Liver (tissue), 3 donors: ENCODE measurements at regions not wholly inside any gene's neighbourhood (a gene's known extent, or its start where the extent isn't known, plus 50 kb on each side); places are given as distances from the start of the nearest gene placed in this dataset.
"Not testable (repeated sequence)": the region's sequence is repeated elsewhere in the genome, so short reads cannot be mapped to it uniquely, and the experiment has no call there.

ENCODE experiments used
- GABPA ChIP-seq, 2 donors: IDR thresholded peaks in 1 of 2; conservative IDR thresholded peaks in 1 of 2; 2 replicates each; pipeline ENCODE4 v1.6.1; 2016; ENCODE audit warnings: antibody characterized with exemption in 2 of 2, mild to moderate bottlenecking in 1 of 2, moderate library complexity in 1 of 2
- HNF4G ChIP-seq: IDR thresholded peaks from 2 replicates; pipeline ENCODE4 v1.6.1; 2016; ENCODE audit warnings: antibody characterized with exemption
- JUND ChIP-seq, 2 donors: IDR thresholded peaks; 2 replicates each; pipeline ENCODE4 v1.6.1; 2016; ENCODE audit warnings: antibody characterized with exemption in 2 of 2
- MAX ChIP-seq: IDR thresholded peaks from 2 replicates; pipeline ENCODE4 v1.6.1; 2016; ENCODE audit warnings: antibody characterized with exemption
- NR2F2 ChIP-seq: IDR thresholded peaks from 2 replicates; pipeline ENCODE4 v1.6.1; 2016; ENCODE audit warnings: antibody characterized with exemption
- RAD21 ChIP-seq, 2 donors: IDR thresholded peaks; 2 replicates each; pipeline ENCODE4 v1.6.1; 2016; ENCODE audit warnings: antibody characterized with exemption in 2 of 2, mild to moderate bottlenecking in 2 of 2
- RXRA ChIP-seq, 2 donors: IDR thresholded peaks; 2 replicates each; pipeline ENCODE4 v1.6.1; 2017 to 2018; ENCODE audit warnings: antibody characterized with exemption in 2 of 2, mild to moderate bottlenecking in 1 of 2
- SP1 ChIP-seq: IDR thresholded peaks from 2 replicates; pipeline ENCODE4 v1.6.1; 2018; ENCODE audit warnings: antibody characterized with exemption, mild to moderate bottlenecking
- TAF1 ChIP-seq: conservative IDR thresholded peaks from 2 replicates; pipeline ENCODE4 v1.6.1; 2016; ENCODE audit warnings: antibody characterized with exemption, mild to moderate bottlenecking
- YY1 ChIP-seq: IDR thresholded peaks from 2 replicates; pipeline ENCODE4 v1.6.1; 2016; ENCODE audit warnings: antibody characterized with exemption, mild to moderate bottlenecking
- TF ChIP-seq, protein P1 (sequence below): fragments of 150-350 bp; IDR thresholded peaks from 2 replicates; pipeline ENCODE4 v1.5.1; 2017; ENCODE audit warnings: improper control_type of control experiment, low read depth, low read length; ENCODE audit not compliant: missing input control
- TF ChIP-seq, protein P2 (sequence below): IDR thresholded peaks from 2 replicates; pipeline ENCODE4 v1.6.1; 2016; ENCODE audit warnings: antibody characterized with exemption
- TF ChIP-seq, protein P3 (sequence below): IDR thresholded peaks from 2 replicates; pipeline ENCODE4 v1.6.1; 2016; ENCODE audit warnings: antibody characterized with exemption, mild to moderate bottlenecking
- donor health status: healthy.
- donor health status: healthy.

DNA sequence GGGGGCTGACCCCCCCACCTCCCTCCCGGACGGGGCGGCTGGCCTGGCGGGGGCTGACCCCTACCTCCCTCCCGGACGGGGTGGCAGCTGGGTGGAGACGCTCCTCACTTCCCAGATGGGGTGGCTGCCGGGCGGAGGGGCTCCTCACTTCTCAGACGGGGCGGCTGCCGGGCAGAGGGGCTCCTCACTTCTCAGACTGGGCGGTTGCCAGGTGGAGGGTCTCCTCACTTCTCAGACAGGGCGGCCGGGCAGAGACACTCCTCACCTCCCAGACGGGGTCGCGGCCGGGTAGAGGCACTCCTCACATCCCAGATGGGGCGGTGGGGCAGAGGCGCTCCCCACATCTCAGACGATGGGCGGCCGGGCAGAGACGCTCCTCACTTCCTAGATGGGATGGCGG, 435.1 kb downstream of the RPS24 start:
- TF ChIP-seq, protein P1, sequence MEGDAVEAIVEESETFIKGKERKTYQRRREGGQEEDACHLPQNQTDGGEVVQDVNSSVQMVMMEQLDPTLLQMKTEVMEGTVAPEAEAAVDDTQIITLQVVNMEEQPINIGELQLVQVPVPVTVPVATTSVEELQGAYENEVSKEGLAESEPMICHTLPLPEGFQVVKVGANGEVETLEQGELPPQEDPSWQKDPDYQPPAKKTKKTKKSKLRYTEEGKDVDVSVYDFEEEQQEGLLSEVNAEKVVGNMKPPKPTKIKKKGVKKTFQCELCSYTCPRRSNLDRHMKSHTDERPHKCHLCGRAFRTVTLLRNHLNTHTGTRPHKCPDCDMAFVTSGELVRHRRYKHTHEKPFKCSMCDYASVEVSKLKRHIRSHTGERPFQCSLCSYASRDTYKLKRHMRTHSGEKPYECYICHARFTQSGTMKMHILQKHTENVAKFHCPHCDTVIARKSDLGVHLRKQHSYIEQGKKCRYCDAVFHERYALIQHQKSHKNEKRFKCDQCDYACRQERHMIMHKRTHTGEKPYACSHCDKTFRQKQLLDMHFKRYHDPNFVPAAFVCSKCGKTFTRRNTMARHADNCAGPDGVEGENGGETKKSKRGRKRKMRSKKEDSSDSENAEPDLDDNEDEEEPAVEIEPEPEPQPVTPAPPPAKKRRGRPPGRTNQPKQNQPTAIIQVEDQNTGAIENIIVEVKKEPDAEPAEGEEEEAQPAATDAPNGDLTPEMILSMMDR = not testable (repeated sequence)
- TF ChIP-seq TAF1; RAD21 (IDR thresholded peaks at IDR 0.05); NR2F2; SP1; MAX; YY1; JUND (IDR thresholded peaks at IDR 0.05); HNF4G; RXRA (IDR thresholded peaks at IDR 0.05); GABPA (IDR thresholded peaks at IDR 0.05 in 1 of 2, conservative IDR thresholded peaks at IDR 0.05 in 1 of 2): not testable (repeated sequence)
- TF ChIP-seq, protein P2, sequence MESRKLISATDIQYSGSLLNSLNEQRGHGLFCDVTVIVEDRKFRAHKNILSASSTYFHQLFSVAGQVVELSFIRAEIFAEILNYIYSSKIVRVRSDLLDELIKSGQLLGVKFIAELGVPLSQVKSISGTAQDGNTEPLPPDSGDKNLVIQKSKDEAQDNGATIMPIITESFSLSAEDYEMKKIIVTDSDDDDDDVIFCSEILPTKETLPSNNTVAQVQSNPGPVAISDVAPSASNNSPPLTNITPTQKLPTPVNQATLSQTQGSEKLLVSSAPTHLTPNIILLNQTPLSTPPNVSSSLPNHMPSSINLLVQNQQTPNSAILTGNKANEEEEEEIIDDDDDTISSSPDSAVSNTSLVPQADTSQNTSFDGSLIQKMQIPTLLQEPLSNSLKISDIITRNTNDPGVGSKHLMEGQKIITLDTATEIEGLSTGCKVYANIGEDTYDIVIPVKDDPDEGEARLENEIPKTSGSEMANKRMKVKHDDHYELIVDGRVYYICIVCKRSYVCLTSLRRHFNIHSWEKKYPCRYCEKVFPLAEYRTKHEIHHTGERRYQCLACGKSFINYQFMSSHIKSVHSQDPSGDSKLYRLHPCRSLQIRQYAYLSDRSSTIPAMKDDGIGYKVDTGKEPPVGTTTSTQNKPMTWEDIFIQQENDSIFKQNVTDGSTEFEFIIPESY = not testable (repeated sequence)
- TF ChIP-seq, protein P3, sequence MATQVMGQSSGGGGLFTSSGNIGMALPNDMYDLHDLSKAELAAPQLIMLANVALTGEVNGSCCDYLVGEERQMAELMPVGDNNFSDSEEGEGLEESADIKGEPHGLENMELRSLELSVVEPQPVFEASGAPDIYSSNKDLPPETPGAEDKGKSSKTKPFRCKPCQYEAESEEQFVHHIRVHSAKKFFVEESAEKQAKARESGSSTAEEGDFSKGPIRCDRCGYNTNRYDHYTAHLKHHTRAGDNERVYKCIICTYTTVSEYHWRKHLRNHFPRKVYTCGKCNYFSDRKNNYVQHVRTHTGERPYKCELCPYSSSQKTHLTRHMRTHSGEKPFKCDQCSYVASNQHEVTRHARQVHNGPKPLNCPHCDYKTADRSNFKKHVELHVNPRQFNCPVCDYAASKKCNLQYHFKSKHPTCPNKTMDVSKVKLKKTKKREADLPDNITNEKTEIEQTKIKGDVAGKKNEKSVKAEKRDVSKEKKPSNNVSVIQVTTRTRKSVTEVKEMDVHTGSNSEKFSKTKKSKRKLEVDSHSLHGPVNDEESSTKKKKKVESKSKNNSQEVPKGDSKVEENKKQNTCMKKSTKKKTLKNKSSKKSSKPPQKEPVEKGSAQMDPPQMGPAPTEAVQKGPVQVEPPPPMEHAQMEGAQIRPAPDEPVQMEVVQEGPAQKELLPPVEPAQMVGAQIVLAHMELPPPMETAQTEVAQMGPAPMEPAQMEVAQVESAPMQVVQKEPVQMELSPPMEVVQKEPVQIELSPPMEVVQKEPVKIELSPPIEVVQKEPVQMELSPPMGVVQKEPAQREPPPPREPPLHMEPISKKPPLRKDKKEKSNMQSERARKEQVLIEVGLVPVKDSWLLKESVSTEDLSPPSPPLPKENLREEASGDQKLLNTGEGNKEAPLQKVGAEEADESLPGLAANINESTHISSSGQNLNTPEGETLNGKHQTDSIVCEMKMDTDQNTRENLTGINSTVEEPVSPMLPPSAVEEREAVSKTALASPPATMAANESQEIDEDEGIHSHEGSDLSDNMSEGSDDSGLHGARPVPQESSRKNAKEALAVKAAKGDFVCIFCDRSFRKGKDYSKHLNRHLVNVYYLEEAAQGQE = not testable (repeated sequence)
